ENCODE measurements at regions not wholly inside any gene's neighbourhood (a gene's known extent, or its start where the extent isn't known, plus 50 kb on each side); places are given as distances from the start of the nearest gene placed in this dataset.

- no peak for TF ChIP-seq CTCF (IDR thresholded peaks at IDR 0.05)
- no peak for TF ChIP-seq POLR2A (IDR thresholded peaks at IDR 0.05)
These were observed 582.9 kb downstream of the MED13L start for GRCh38 chr12:115694564-115694963.

Measured in lower leg skin (tissue), 3 donors.